Embryonic facial prominence (tissue), 1 donor: ENCODE measurements at regions not wholly inside any gene's neighbourhood (a gene's known extent, or its start where the extent isn't known, plus 50 kb on each side); places are given as distances from the start of the nearest gene placed in this dataset.
"Not testable (repeated sequence)": the region's sequence is repeated elsewhere in the genome, so short reads cannot be mapped to it uniquely, and the experiment has no call there.

Source experiments
- DNase-seq: peaks from one replicate; pipeline ENCODE4 v3.0.0-alpha.2; 2016; ENCODE audit errors: extremely low spot score

DNA sequence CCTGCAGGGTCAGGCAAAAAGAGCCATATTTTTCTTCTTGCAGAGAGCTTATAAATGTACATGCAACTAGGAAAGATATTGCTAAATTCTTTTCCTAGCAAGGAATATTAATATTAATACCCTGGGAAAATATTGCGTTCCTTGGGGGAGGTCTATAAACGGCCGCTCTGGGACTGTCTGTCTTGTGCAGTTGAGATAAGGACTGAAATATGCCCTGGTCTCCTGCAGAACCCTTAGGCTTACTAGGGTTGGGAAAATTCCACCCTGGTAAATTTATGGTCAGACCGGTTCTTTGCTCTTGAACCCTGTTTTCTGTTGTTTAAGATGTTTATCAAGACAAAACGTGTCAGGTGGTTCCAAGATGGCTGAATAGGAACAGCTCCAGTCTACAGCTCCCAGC, 121.3 kb upstream of the CARMIL1 start:
- DNase-seq = no peak

GRCh38 chr6:25160134-25160533, 119.0 kb upstream of the CARMIL1 start:
- not testable (repeated sequence) for DNase-seq

DNA sequence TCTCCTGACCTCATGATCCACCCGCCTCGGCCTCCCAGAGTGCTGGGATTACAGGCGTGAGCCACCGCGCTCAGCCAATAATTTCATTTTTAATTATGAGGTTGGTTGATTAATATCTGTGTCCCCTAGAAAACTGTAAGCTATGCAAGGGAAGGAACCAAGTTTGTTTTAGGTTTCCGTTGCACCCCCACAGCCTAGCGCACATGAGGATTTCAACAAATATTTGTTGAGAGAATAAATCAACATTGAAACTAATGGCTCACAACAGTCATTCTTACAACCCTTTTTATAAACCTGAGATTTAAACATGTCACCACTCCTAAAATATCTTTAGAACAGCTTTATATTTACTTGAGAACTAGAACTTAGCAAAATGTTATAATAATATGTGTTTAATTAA, 114.0 kb upstream of the CARMIL1 start:
- DNase-seq = no peak

DNA sequence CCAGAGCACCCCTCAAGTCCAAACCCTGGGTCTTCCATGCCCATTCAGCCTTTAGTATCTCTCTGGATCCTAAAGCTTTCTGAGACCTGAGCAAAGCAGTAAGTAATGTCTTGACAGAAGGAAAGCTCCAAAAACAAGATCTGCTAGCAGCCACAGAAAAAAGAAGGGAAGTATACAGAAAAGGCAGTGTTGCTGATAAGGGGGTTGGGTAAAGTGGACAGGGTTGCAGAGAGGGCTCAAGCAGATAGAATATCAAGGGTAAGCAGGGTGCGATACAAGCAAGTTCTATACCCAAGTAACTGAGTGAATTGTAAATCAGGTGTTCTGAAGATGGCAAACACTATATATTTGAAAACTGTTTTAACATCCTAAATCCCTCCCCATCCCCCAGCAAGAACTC, 113.4 kb upstream of the CARMIL1 start:
- DNase-seq = no peak

GRCh38 chr6:25166955-25167748, 112.0 kb upstream of the CARMIL1 start:
- DNase-seq = no peak

GRCh38 chr6:25167961-25168360, 111.2 kb upstream of the CARMIL1 start:
- DNase-seq = no peak

DNA sequence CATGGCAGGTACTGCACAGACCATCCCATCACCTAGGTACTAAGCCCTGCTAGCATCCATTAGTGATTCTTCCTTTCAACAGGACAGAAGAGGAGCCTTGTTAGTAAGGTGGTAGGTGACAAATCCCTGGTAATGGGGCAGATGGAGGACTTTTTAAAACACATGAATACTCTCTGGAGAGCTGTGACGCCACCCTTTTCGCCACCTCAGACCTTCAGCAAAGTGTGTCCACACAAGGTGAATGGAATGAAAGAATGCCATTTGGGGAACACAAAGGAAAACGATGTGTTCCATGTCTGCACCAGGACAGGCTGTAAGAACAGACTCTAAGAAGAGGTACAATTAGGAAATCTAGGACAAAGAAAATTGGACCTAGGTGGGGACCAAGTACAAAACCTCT, 110.5 kb upstream of the CARMIL1 start:
- no peak for DNase-seq

GRCh38 chr6:25169553-25169952, 109.6 kb upstream of the CARMIL1 start:
- no peak for DNase-seq

DNA sequence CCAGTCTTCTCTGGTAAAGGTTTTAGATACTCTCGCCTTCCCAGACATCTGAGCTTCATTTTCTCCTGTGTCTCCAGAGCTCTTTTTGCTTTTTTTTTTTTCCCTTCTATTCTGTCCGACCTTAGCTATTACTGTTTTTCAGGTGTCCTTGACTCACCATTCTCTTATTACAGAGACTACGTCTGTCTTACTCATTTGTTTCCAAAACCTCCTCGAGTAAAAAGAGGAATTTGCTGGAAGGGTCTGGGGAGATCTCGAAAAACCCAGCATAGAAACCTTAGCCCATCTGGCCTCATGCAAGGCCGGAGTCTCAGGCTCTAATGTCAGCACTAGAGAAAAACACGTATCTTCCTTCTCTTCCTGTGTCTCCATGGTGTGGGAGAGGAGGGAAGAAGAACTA, 109.2 kb upstream of the CARMIL1 start:
- no peak for DNase-seq

- DNase-seq = no peak
These were observed 108.5 kb upstream of the CARMIL1 start for GRCh38 chr6:25170640-25171039.

- DNase-seq = no peak
These were observed 107.9 kb upstream of the CARMIL1 start for GRCh38 chr6:25171301-25171700.

DNA sequence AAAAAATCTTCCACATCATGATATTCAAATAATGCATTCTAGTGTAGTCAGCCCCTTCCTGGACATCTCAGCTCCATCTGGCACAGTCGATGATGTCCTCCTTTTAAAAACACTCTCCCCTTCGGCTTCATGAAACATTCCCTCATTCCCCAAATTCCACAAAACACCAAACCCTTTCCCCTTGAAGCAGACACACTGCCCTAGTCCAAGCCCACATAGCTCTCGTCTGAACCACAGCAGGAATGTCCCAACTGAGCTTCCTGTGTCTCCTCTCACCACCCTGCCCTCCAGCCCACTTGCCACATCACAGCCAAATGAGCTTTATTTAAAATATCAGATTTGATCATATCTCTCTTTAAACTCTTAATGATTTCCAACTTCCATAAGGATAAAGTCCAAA, 106.4 kb upstream of the CARMIL1 start:
- no peak for DNase-seq

DNA sequence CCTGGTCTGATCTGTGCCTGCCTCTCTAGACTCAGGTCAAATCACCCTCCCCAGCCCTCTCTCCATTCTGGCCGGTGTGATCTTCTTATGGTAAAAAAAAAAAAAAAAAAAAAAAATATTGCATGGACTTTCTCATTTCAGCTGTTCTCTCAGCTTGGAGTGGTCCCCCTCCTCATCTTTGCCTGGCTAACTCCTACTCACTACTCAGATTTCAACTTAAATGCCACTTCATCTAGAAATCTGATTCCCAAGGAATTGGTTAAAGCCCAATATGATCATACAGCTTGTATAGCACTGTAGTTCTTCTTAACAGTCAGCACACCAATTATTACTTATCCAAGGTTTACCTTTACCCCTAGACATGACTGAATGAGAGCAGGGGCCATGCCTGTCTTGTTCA, 105.9 kb upstream of the CARMIL1 start:
- no peak for DNase-seq

- DNase-seq = no peak
These were observed 105.2 kb upstream of the CARMIL1 start for GRCh38 chr6:25173951-25174474.

- DNase-seq = no peak
These were observed 104.5 kb upstream of the CARMIL1 start for GRCh38 chr6:25174678-25175077.

GRCh38 chr6:25175196-25175595, 104.0 kb upstream of the CARMIL1 start:
- DNase-seq = no peak

GRCh38 chr6:25175681-25176080, 103.5 kb upstream of the CARMIL1 start:
- DNase-seq = no peak

DNA sequence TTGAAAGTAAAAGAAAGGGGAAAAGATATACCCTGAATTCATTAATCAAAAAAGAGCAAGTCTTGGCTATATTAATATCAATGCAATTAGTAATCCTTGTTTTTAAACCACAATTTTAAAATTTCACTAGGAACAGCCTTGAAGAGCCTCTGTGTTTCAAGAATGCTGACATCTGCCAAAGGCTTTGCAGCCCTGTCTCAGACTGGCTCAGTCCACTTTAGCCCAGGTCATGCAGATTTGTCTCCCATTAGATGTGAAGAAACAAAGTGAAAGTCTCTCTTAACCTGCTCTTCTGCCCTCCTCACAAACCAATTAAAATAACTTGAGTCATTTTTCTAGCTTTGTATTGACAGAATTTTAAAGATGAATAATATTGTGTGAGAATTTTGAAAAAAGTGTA, 102.7 kb upstream of the CARMIL1 start:
- DNase-seq = no peak

GRCh38 chr6:25177500-25178028, 101.6 kb upstream of the CARMIL1 start:
- no peak for DNase-seq

GRCh38 chr6:25178336-25179035, 100.7 kb upstream of the CARMIL1 start:
- DNase-seq = no peak

GRCh38 chr6:25179051-25179778, 100.0 kb upstream of the CARMIL1 start:
- DNase-seq = no peak
